ENCODE measurements at regions not wholly inside any gene's neighbourhood (a gene's known extent, or its start where the extent isn't known, plus 50 kb on each side); places are given as distances from the start of the nearest gene placed in this dataset.

- 84 to 90% (median 86%) methylated on average over 6 of the region's 6 CpGs for whole genome bisulfite sequencing, 3 donors
- H3K9me3 ChIP-seq: no peaks in the 10 kb centered on the region
- H3K4me1 ChIP-seq (ENCODE audit: insufficient read depth): no peaks in the 10 kb centered on the region
- no peaks in the 10 kb centered on the region for H3K36me3 ChIP-seq
- TF ChIP-seq EP300 (IDR thresholded peaks at IDR 0.05) (no peak), POLR2A (IDR thresholded peaks at IDR 0.05) (no peak)
- TF ChIP-seq, protein P1, sequence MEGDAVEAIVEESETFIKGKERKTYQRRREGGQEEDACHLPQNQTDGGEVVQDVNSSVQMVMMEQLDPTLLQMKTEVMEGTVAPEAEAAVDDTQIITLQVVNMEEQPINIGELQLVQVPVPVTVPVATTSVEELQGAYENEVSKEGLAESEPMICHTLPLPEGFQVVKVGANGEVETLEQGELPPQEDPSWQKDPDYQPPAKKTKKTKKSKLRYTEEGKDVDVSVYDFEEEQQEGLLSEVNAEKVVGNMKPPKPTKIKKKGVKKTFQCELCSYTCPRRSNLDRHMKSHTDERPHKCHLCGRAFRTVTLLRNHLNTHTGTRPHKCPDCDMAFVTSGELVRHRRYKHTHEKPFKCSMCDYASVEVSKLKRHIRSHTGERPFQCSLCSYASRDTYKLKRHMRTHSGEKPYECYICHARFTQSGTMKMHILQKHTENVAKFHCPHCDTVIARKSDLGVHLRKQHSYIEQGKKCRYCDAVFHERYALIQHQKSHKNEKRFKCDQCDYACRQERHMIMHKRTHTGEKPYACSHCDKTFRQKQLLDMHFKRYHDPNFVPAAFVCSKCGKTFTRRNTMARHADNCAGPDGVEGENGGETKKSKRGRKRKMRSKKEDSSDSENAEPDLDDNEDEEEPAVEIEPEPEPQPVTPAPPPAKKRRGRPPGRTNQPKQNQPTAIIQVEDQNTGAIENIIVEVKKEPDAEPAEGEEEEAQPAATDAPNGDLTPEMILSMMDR (IDR thresholded peaks at IDR 0.05): no peak
- no peaks in the 10 kb centered on the region for H3K27me3 ChIP-seq
- intact Hi-C loops (cut with DNase I): no loop called here
- no peak overlapping the region for H3K4me3 ChIP-seq
- no peak overlapping the region for H3K27ac ChIP-seq
- no peak for DNase-seq
These were observed 85.0 kb downstream of the INHBB start for GRCh38 chr2:120430957-120431356.

DNA sequence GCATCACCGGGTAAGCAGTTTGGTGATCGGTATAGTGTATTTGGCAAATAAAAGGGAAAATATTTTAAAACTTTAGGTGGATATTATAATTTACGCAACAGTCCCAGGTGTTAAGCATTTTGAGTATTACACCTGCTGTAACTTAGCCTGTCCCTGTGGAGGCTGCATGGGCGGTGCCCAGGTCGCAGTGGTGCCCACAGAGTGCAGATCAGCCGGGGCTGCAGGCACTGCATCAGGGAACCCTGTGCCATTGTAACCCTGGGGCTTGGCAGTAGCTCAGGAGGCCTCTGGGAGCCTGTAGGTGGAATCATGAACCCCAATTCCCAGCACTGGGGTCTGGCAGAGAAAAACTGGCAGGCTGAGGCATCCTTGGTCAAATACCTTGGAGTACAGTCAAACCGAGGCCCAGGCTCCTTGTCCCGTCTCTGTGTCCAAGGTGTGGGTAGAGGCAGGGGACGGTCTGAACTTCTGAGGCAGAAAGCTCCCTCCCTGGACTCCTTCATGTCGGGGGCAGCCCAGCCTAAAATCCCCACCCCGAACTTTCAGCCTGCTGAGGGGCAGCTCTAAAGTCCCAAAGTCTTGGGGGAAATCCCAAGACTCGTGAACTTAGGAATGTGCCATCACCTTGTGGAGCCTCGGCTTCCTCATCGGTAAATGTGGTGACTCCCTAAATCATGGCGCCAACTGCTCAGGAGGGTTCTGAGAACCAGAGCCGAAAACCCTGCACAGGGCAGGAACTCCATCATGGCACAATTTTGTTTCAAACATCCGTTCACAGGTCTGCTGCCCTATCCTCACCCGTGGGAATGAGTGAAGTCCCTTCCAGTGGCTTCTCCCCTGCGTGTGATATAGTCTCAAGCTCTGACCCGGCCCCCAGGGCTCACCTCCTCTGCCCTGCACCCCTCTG, 85.7 kb downstream of the INHBB start:
- Histone ChIP-seq H3K27me3 (no peaks in the 10 kb centered on the region), H3K9me3 (no peaks in the 10 kb centered on the region), H3K36me3 (no peaks in the 10 kb centered on the region), H3K4me3 (no peak overlapping the region), H3K27ac (no peak overlapping the region), H3K4me1 (ENCODE audit: insufficient read depth) (no peaks in the 10 kb centered on the region)
- 88 to 91% (median 91%) methylated on average over 20 of the region's 20 CpGs for WGBS, 3 donors
- TF ChIP-seq EP300 (IDR thresholded peaks at IDR 0.05) (no peak), POLR2A (IDR thresholded peaks at IDR 0.05) (no peak)
- TF ChIP-seq, protein P1 (IDR thresholded peaks at IDR 0.05): no peak
- intact Hi-C loops (cut with DNase I): no loop called here
- no peak for DNase-seq

- no peaks in the 10 kb centered on the region for H3K27me3 ChIP-seq
- no peak for DNase-seq
- H3K9me3 ChIP-seq: no peaks in the 10 kb centered on the region
- intact Hi-C loops (cut with DNase I): no loop called here
- H3K4me3 ChIP-seq: no peak overlapping the region
- H3K36me3 ChIP-seq: no peaks in the 10 kb centered on the region
- 89 to 93% (median 91%) methylated on average over 24 of the region's 24 CpGs for WGBS, 3 donors
- H3K27ac ChIP-seq: no peak overlapping the region
- no peaks in the 10 kb centered on the region for H3K4me1 ChIP-seq (ENCODE audit: insufficient read depth)
- TF ChIP-seq, protein P1 (IDR thresholded peaks at IDR 0.05): no peak
- TF ChIP-seq POLR2A (IDR thresholded peaks at IDR 0.05) (no peak), EP300 (IDR thresholded peaks at IDR 0.05) (no peak)
These were observed 86.5 kb downstream of the INHBB start for GRCh38 chr2:120432293-120432975.

DNA sequence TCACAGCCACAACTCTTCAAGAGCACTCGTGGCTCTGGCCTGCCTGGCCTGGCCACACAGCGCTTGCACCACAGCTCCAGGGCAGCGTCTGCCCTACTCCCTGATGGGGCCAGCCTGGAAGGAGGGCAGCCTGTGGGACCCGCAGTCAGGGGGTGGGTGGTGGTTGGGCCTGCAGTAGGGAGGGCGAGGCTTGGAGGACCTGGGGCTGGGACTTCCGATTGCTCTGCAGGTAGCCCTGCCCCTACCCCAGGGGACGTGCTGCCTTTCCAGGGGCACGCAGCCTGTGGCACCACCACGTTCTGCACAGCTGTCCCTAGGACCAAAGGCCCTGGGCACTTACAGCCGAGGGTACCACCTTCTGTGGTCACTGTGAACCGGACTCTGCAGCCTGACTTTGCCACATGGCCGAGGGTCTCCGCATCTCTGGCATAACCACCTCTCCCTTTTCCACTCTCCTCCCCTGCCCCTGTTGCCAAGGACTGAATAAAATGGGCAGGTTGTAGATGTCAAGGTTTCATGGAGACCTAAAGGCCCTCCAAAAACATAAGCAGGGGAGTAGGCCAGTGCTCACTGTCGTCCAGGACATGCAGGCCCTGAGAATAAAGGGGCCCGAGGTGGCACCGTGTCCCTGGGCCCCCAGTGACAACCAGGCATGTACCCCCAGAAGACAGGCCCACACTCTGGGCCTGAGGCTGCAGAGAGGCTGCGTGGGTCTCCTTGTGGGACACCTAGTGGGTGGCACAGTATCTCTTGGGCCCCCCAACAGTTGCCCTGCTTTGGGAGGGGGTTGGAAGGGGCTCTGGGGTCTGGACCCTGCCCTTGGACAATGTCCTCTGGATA, 87.3 kb downstream of the INHBB start:
- Histone ChIP-seq H3K4me3 (no peak overlapping the region), H3K36me3 (no peaks in the 10 kb centered on the region), H3K4me1 (ENCODE audit: insufficient read depth) (no peaks in the 10 kb centered on the region), H3K27ac (no peak overlapping the region), H3K9me3 (no peaks in the 10 kb centered on the region), H3K27me3 (no peaks in the 10 kb centered on the region)
- TF ChIP-seq EP300 (IDR thresholded peaks at IDR 0.05) (no peak), POLR2A (IDR thresholded peaks at IDR 0.05) (no peak)
- TF ChIP-seq, protein P1 (IDR thresholded peaks at IDR 0.05): no peak
- DNase-seq: no peak
- intact Hi-C loops (cut with DNase I): no loop called here
- WGBS, 3 donors: 92 to 95% (median 92%) methylated on average over 13 to 17 of the region's 17 CpGs
